AG04450 (cell line): ENCODE measurements at regions not wholly inside any gene's neighbourhood (a gene's known extent, or its start where the extent isn't known, plus 50 kb on each side); places are given as distances from the start of the nearest gene placed in this dataset.

Experiments used
- CTCF ChIA-PET: fragments of 300-600, 350-600 bp; formaldehyde crosslinking; extraction: SDS; loops from one replicate; lab custom pipeline; 2022; ENCODE audit warnings: antibody characterized with exemption, inconsistent platforms; lab: Charles Lee
- POLR2A ChIA-PET: fragments of 350-600 bp; formaldehyde crosslinking; extraction: SDS; loops from one replicate; lab custom pipeline; 2021; ENCODE audit warnings: antibody characterized with exemption, inconsistent platforms; lab: Yijun Ruan, JAX
- DNase-seq: peaks from one replicate; pipeline ENCODE4 v3.0.0-alpha.2; 2011; ENCODE audit warnings: low read depth, low spot score
- H3K27ac ChIP-seq: one replicate; pipeline ENCODE4 v1.5.1; 2012; ENCODE audit warnings: low read depth, low read length, control low read depth
- H3K27me3 ChIP-seq: one replicate; pipeline ENCODE4 v1.6.0; 2012; ENCODE audit warnings: low read length; ENCODE audit not compliant: control insufficient read depth, insufficient read depth
- H3K4me3 ChIP-seq: 2 replicates; pipeline ENCODE4 v1.5.1; 2011; ENCODE audit warnings: mild to moderate bottlenecking, low read depth, low read length, control low read depth
- H3K9me3 ChIP-seq: 2 replicates; pipeline ENCODE4 v1.5.1; 2012; ENCODE audit warnings: low read length; ENCODE audit not compliant: control insufficient read depth, insufficient read depth
- TF ChIP-seq, protein P1 (sequence below): IDR thresholded peaks from 2 replicates; pipeline ENCODE4 v1.5.1; 2011; ENCODE audit warnings: low read depth, low read length, control low read depth, inconsistent platforms

- H3K27ac ChIP-seq, result no peak overlapping the region
- DNase-seq, result no peak
These were observed 120.0 kb downstream of the AQP4 start for GRCh38 chr18:26745288-26746181.

DNA sequence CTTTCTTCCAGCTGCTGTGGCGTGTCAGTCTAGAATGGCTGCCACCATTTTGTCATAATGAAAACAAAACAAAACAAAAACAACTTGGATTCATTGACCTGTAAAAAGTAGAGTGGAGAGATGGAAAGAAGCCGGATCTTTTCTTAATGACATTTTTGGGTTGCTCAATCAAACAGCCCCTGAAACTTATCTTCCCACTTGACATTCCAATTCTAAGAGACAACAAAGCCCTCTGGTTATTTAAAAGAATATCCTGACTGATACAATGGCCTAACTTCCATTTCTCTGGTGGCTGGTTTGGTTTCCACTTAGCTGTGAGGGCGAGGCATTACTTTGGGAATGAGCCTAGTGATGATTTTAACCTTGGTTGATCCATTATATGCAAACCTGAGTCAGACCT, 123.7 kb downstream of the AQP4 start:
- TF ChIP-seq, protein P1, sequence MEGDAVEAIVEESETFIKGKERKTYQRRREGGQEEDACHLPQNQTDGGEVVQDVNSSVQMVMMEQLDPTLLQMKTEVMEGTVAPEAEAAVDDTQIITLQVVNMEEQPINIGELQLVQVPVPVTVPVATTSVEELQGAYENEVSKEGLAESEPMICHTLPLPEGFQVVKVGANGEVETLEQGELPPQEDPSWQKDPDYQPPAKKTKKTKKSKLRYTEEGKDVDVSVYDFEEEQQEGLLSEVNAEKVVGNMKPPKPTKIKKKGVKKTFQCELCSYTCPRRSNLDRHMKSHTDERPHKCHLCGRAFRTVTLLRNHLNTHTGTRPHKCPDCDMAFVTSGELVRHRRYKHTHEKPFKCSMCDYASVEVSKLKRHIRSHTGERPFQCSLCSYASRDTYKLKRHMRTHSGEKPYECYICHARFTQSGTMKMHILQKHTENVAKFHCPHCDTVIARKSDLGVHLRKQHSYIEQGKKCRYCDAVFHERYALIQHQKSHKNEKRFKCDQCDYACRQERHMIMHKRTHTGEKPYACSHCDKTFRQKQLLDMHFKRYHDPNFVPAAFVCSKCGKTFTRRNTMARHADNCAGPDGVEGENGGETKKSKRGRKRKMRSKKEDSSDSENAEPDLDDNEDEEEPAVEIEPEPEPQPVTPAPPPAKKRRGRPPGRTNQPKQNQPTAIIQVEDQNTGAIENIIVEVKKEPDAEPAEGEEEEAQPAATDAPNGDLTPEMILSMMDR, result no peak
- H3K27ac ChIP-seq, result no peak overlapping the region
- no peak for DNase-seq
- H3K4me3 ChIP-seq, result no peak overlapping the region
- no peaks in the 10 kb centered on the region for H3K27me3 ChIP-seq
- CTCF ChIA-PET, result no interaction called here
- H3K9me3 ChIP-seq, result no peaks in the 10 kb centered on the region
- POLR2A ChIA-PET, result no interaction called here

More at GRCh38 chr18:26745288-26746181, 120.0 kb downstream of the AQP4 start:
- CTCF ChIA-PET, result no interaction called here
- no peaks in the 10 kb centered on the region for H3K9me3 ChIP-seq
- H3K27me3 ChIP-seq, result no peaks in the 10 kb centered on the region
- POLR2A ChIA-PET, result no interaction called here
- no peak overlapping the region for H3K4me3 ChIP-seq
- TF ChIP-seq, protein P1, result no peak

DNA sequence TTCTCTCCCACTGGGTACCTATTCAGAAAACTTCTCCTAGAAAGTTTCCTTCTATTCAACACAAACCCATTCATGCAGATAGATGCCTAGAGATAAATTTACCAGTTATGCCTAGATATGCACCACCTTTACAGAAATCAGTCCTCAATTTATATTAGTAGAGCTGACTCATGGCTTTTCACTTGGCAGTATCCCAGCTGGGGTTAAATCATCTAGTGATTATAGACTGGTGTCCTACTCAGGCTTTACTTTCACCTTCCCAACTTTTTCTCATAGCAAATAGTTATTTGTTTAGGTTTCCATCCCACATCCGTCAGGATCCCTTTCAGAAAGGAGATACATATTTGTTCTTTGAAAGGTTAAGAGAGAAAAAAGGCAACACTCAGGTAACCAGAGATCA, 124.5 kb downstream of the AQP4 start:
- no peaks in the 10 kb centered on the region for H3K27me3 ChIP-seq
- CTCF ChIA-PET, result no interaction called here
- POLR2A ChIA-PET, result interaction anchor here (0.6 kb wide), 1 partner anchor 11 kb away, joined by 3 read pairs; no protein-coding TSS in a partner anchor
- no peaks in the 10 kb centered on the region for H3K9me3 ChIP-seq
- H3K4me3 ChIP-seq, result no peak overlapping the region
- no peak overlapping the region for H3K27ac ChIP-seq
- no peak for DNase-seq
- TF ChIP-seq, protein P1, result no peak

- no peak for DNase-seq
- CTCF ChIA-PET, result no interaction called here
- POLR2A ChIA-PET, result no interaction called here
- TF ChIP-seq, protein P1, result no peak
- Histone ChIP-seq H3K27me3 (no peaks in the 10 kb centered on the region), H3K4me3 (no peak overlapping the region), H3K9me3 (no peaks in the 10 kb centered on the region), H3K27ac (no peak overlapping the region)
These were observed 125.1 kb downstream of the AQP4 start for GRCh38 chr18:26740396-26740795.

GRCh38 chr18:26738706-26739105, 126.8 kb downstream of the AQP4 start:
- Histone ChIP-seq H3K9me3 (no peaks in the 10 kb centered on the region), H3K4me3 (no peak overlapping the region), H3K27me3 (no peaks in the 10 kb centered on the region), H3K27ac (no peak overlapping the region)
- TF ChIP-seq, protein P1, result no peak
- ChIA-PET POLR2A (no interaction called here), CTCF (no interaction called here)
- no peak for DNase-seq
